GM10266 (cell line): ENCODE measurements at regions not wholly inside any gene's neighbourhood (a gene's known extent, or its start where the extent isn't known, plus 50 kb on each side); places are given as distances from the start of the nearest gene placed in this dataset.

Source experiments
- DNase-seq: peaks from one replicate; pipeline ENCODE4 v3.0.0; 2012; ENCODE audit errors: extremely low spot score
- CTCF ChIP-seq: IDR thresholded peaks from 2 replicates; pipeline ENCODE4 v1.5.1; 2012; ENCODE audit warnings: mild to moderate bottlenecking, low read depth; ENCODE audit not compliant: control insufficient read depth, insufficient read depth; ENCODE audit errors: missing control alignments

- no peak for DNase-seq
- no peak for TF ChIP-seq CTCF
These were observed 67.7 kb upstream of the LSM14A start for GRCh38 chr19:34104557-34104956.

- no peak for TF ChIP-seq CTCF
- no peak for DNase-seq
These were observed 62.7 kb upstream of the LSM14A start for GRCh38 chr19:34109596-34109995.

GRCh38 chr19:34118879-34119748 is 53.2 kb upstream of the LSM14A start:
- TF ChIP-seq CTCF = no peak
- no peak for DNase-seq

- DNase-seq = no peak
- TF ChIP-seq CTCF = no peak
These were observed 52.2 kb upstream of the LSM14A start for GRCh38 chr19:34120141-34120540.

GRCh38 chr19:34120846-34121639 is 51.3 kb upstream of the LSM14A start:
- peak; percentile 63 for TF ChIP-seq CTCF
- DNase-seq = peak; percentile 62
